Suprapubic skin (tissue), 4 donors: ENCODE measurements at regions not wholly inside any gene's neighbourhood (a gene's known extent, or its start where the extent isn't known, plus 50 kb on each side); places are given as distances from the start of the nearest gene placed in this dataset.

Experiments used
- CTCF ChIP-seq, 2 donors: fragments of 200-600 bp in 1 of 2; fragments of 450-650 bp in 1 of 2; sonication (generic) in 1 of 2; IDR thresholded peaks; one replicate each; pipeline ENCODE4 v1.5.1; 2016 to 2019; ENCODE audit warnings: antibody characterized with exemption in 2 of 2, mild to moderate bottlenecking in 1 of 2, moderate library complexity in 1 of 2
- EP300 ChIP-seq: sonication (generic); formaldehyde crosslinking; IDR thresholded peaks from one replicate; pipeline ENCODE4 v1.6.1; 2017; ENCODE audit warnings: antibody characterized with exemption
- POLR2A ChIP-seq, 2 donors: fragments of 450-650 bp; IDR thresholded peaks; one replicate each; pipeline ENCODE4 v1.6.1; 2017; ENCODE audit warnings: antibody characterized with exemption in 2 of 2, mild to moderate bottlenecking in 2 of 2, moderate library complexity in 2 of 2
- POLR2AphosphoS5 ChIP-seq, 3 donors: sonication (generic); formaldehyde crosslinking; IDR thresholded peaks; one replicate each; pipeline ENCODE4 v1.6.1; 2017; ENCODE audit warnings: antibody characterized with exemption in 3 of 3

- TF ChIP-seq POLR2A (IDR thresholded peaks at IDR 0.05) (no peak), CTCF (IDR thresholded peaks at IDR 0.05) (no peak), EP300 (no peak), POLR2AphosphoS5 (IDR thresholded peaks at IDR 0.05) (no peak)
Observed at GRCh38 chr5:112077180-112077579, 320.2 kb upstream of the NREP start.
